Fibroblast of lung (primary cell): ENCODE measurements at regions not wholly inside any gene's neighbourhood (a gene's known extent, or its start where the extent isn't known, plus 50 kb on each side); places are given as distances from the start of the nearest gene placed in this dataset.

Source experiments
- DNase-seq, 2 donors: peaks; one replicate each; pipeline versions ENCODE4 v3.0.0 to v3.0.0-alpha.2; 2010; ENCODE audit warnings: low read depth in 2 of 2
- H2AFZ ChIP-seq: 2 replicates; pipeline ENCODE4 v1.5.1; 2012; ENCODE audit warnings: low read length, control low read depth, inconsistent platforms
- H3K27ac ChIP-seq: 2 replicates; pipeline ENCODE4 v1.5.1; 2011; ENCODE audit warnings: low read length, control low read depth; ENCODE audit not compliant: insufficient read depth
- H3K27me3 ChIP-seq: 2 replicates; pipeline ENCODE4 v1.5.1; 2011; ENCODE audit warnings: mild to moderate bottlenecking, low read length; ENCODE audit not compliant: control insufficient read depth, insufficient read depth
- H3K36me3 ChIP-seq: 2 replicates; pipeline ENCODE4 v1.5.1; 2011; ENCODE audit warnings: low read length; ENCODE audit not compliant: control insufficient read depth, insufficient read depth
- H3K4me1 ChIP-seq: 2 replicates; pipeline ENCODE4 v1.5.1; 2011; ENCODE audit warnings: low read length; ENCODE audit not compliant: control insufficient read depth, insufficient read depth; ENCODE audit errors: extremely low read depth
- H3K4me2 ChIP-seq: 2 replicates; pipeline ENCODE4 v1.5.1; 2011; ENCODE audit warnings: low read length, control low read depth; ENCODE audit not compliant: insufficient read depth; ENCODE audit errors: extremely low read depth
- H3K4me3 ChIP-seq, 4 experiments: fragments of 200-600 bp in 1 of 4; sonication (generic) in 1 of 4; replicated peaks in 1 of 4; 2 replicates each; pipeline ENCODE4 v1.5.1; 2011 to 2016; ENCODE audit warnings: low read length in 4 of 4, low read depth in 3 of 4, mild to moderate bottlenecking in 3 of 4, control low read depth in 2 of 4, inconsistent platforms in 1 of 4, mixed read lengths in 1 of 4; ENCODE audit not compliant: insufficient read depth in 1 of 4; ENCODE audit errors: control extremely low read depth in 1 of 4
- H3K79me2 ChIP-seq: 2 replicates; pipeline ENCODE4 v1.5.1; 2012; ENCODE audit warnings: mild to moderate bottlenecking, low read length, inconsistent platforms; ENCODE audit not compliant: control insufficient read depth, insufficient read depth
- H3K9ac ChIP-seq: 2 replicates; pipeline ENCODE4 v1.5.1; 2011; ENCODE audit warnings: mild to moderate bottlenecking, low read length, control low read depth; ENCODE audit not compliant: insufficient read depth
- H3K9me3 ChIP-seq: 2 replicates; pipeline ENCODE4 v1.5.1; 2012; ENCODE audit warnings: low read depth, low read length; ENCODE audit not compliant: control insufficient read depth, insufficient read depth
- H4K20me1 ChIP-seq: 2 replicates; pipeline ENCODE4 v1.5.1; 2011; ENCODE audit warnings: low read length; ENCODE audit not compliant: control insufficient read depth, insufficient read depth; ENCODE audit errors: extremely low read depth
- EZH2 ChIP-seq: IDR thresholded peaks from 2 replicates; pipeline ENCODE4 v1.5.1; 2012; ENCODE audit warnings: low read length, control low read depth, mild to moderate bottlenecking; ENCODE audit errors: missing control alignments
- TF ChIP-seq, protein P1 (sequence below), 2 donors: IDR thresholded peaks in 1 of 2; conservative IDR thresholded peaks in 1 of 2; 1 replicate in 1 of 2; 2 replicates in 1 of 2; pipeline ENCODE4 v1.5.1; 2011 to 2012; ENCODE audit warnings: low read length in 2 of 2, control low read depth in 1 of 2, inconsistent platforms in 1 of 2, low read depth in 1 of 2, mild to moderate bottlenecking in 1 of 2

DNA sequence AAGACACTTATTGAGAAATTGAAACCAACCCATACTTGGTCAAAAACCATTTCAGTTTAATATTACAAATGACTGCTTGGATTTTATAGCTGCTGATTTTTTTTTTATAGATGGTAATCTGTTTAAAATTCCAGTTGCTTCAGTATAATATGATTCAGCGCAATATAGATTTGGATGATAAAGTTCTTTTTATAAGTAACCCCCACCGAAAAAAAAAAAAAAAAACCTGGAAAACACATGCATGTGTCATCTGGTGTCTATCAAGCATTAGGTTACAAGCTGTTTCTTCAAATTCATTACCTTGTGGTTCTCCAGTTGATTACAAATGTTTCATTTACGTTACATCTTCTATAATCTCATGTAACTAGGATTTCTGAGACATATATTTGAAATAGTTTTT lies 356.6 kb upstream of the ROBO2 start:
- Histone ChIP-seq H4K20me1 (no peaks in the 10 kb centered on the region), H3K36me3 (no peaks in the 10 kb centered on the region), H3K79me2 (no peaks in the 10 kb centered on the region), H3K4me2 (no peak overlapping the region), H3K27ac (no peak overlapping the region), H2AFZ (no peak overlapping the region), H3K9ac (no peak overlapping the region), H3K4me1 (no peaks in the 10 kb centered on the region), H3K4me3 (no peak overlapping the region), H3K9me3 (no peaks in the 10 kb centered on the region), H3K27me3 (no peaks in the 10 kb centered on the region)
- DNase-seq = no peak
- no peak for TF ChIP-seq EZH2
- TF ChIP-seq, protein P1, sequence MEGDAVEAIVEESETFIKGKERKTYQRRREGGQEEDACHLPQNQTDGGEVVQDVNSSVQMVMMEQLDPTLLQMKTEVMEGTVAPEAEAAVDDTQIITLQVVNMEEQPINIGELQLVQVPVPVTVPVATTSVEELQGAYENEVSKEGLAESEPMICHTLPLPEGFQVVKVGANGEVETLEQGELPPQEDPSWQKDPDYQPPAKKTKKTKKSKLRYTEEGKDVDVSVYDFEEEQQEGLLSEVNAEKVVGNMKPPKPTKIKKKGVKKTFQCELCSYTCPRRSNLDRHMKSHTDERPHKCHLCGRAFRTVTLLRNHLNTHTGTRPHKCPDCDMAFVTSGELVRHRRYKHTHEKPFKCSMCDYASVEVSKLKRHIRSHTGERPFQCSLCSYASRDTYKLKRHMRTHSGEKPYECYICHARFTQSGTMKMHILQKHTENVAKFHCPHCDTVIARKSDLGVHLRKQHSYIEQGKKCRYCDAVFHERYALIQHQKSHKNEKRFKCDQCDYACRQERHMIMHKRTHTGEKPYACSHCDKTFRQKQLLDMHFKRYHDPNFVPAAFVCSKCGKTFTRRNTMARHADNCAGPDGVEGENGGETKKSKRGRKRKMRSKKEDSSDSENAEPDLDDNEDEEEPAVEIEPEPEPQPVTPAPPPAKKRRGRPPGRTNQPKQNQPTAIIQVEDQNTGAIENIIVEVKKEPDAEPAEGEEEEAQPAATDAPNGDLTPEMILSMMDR (conservative IDR thresholded peaks at IDR 0.05 in 1 of 2, IDR thresholded peaks at IDR 0.05 in 1 of 2; ENCODE audit: low read depth in 1 of 2, low read length in 2 of 2) = no peak

DNA sequence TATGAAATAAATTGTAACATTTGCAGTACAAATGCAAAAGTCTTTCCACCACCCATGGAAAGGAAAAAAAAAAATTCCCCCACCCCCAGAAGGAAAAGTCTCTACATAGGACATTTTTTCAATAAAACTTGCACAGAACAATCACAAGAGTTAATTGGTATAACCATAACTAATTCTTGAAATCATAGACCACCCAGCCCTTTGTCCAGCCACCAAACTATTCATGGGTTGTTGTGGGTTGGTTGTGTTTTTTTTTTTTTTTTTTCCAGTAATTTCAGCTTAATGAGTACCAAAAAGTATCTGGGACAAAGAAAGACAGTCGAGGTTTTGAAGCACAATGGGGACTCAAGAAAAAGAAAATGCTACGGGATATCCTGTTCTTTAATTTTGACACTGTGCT lies 355.0 kb upstream of the ROBO2 start:
- Histone ChIP-seq H3K36me3 (no peaks in the 10 kb centered on the region), H3K79me2 (no peaks in the 10 kb centered on the region), H2AFZ (no peak overlapping the region), H3K27ac (no peak overlapping the region), H3K4me2 (no peak overlapping the region), H3K27me3 (no peaks in the 10 kb centered on the region), H3K4me1 (no peaks in the 10 kb centered on the region), H3K9me3 (no peaks in the 10 kb centered on the region), H4K20me1 (no peaks in the 10 kb centered on the region), H3K9ac (no peak overlapping the region), H3K4me3 (no peak overlapping the region)
- no peak for TF ChIP-seq EZH2
- TF ChIP-seq, protein P1 (conservative IDR thresholded peaks at IDR 0.05 in 1 of 2, IDR thresholded peaks at IDR 0.05 in 1 of 2; ENCODE audit: low read depth in 1 of 2, low read length in 2 of 2) = no peak
- DNase-seq = no peak

DNA sequence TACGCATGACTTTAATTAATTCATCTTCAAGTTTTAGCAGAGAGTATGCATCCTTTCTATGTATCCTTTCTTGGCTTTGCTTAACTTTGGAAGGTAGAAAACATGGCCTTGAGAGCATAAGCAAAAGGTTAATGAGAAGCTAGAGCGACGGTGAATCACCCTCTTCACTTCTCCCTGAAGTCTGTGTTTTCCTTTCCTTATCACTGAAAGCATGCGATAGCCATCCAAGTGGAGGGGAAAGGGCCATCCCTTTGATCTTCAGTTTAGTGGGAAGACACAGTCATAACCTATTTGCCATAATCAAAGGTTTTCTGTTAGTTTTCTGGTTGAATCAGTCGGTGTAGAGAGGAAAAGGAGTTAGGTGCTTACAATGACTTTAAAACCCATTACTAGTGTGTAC lies 354.0 kb upstream of the ROBO2 start:
- H3K27me3 ChIP-seq = no peaks in the 10 kb centered on the region
- no peak overlapping the region for H2AFZ ChIP-seq
- TF ChIP-seq, protein P1 (conservative IDR thresholded peaks at IDR 0.05 in 1 of 2, IDR thresholded peaks at IDR 0.05 in 1 of 2; ENCODE audit: low read depth in 1 of 2, low read length in 2 of 2) = no peak
- TF ChIP-seq EZH2 = no peak
- no peaks in the 10 kb centered on the region for H3K79me2 ChIP-seq
- H3K4me1 ChIP-seq = no peaks in the 10 kb centered on the region
- H3K4me3 ChIP-seq = no peak overlapping the region
- no peaks in the 10 kb centered on the region for H4K20me1 ChIP-seq
- H3K9me3 ChIP-seq = no peaks in the 10 kb centered on the region
- H3K27ac ChIP-seq = no peak overlapping the region
- DNase-seq = peak in 1 of 2 donors; percentile 3
- H3K9ac ChIP-seq = no peak overlapping the region
- H3K4me2 ChIP-seq = no peak overlapping the region
- no peaks in the 10 kb centered on the region for H3K36me3 ChIP-seq
